ENCODE measurements at regions not wholly inside any gene's neighbourhood (a gene's known extent, or its start where the extent isn't known, plus 50 kb on each side); places are given as distances from the start of the nearest gene placed in this dataset.

DNA sequence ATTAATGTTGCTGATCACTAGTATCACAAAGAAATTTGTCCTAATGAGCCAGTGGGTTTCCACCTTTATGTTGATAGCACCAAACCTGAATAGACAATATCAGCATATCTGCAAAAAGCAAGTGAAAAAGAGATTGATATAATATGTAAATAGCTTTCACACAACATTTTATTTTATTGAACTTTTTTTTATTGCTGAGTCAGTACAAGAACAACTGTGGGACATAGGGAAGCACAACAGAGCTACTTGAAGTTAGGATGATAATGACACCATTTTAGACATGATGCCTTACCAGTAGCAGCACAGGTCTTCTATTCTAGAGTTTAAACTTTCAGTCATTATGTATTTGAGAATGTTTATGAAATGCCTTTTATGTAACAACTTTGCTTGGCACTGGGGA lies 554.1 kb upstream of the SETBP1 start:
- Histone ChIP-seq H3K27me3 (no peaks in the 10 kb centered on the region), H3K27ac (no peak overlapping the region), H3K4me1 (no peaks in the 10 kb centered on the region), H3K36me3 (no peaks in the 10 kb centered on the region), H3K9me3 (no peaks in the 10 kb centered on the region), H3K4me3 (no peak overlapping the region)
- intact Hi-C loops (cut with DNase I): no loop called here
- DNase-seq: no peak
- no peak for TF ChIP-seq CTCF (IDR thresholded peaks at IDR 0.05)
- no peak for ATAC-seq

GRCh38 chr18:44128365-44128764 lies 552.3 kb upstream of the SETBP1 start:
- H3K4me3 ChIP-seq: no peak overlapping the region

DNA sequence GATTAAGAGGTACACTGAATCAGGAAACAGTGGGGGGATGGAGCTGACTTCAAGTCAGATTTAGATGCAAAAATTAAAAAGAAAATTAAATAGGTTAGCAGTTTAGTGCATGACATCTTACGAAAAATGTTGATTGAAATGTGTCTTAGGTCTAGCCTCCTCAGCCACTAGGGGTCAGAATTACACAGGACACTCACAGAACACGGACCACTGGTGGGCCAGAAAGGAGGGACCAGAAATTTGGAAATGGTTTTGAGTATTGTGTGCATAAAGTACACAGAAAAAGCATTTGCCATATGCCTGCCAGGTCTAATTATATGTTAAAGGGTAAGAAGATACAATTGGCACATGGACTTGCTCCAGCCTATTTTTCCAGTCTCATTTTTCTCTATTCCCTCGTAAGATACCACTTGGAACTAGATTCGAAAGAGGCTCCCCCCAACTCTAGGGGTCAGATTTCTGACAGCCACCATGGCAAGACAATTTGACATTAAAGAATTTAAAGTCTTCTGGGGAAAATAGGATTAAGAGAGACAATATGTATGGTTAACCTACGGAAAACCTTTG lies 550.2 kb upstream of the SETBP1 start:
- no peak overlapping the region for H3K27ac ChIP-seq
- peak; percentile 70 for TF ChIP-seq CTCF (IDR thresholded peaks at IDR 0.05)
- intact Hi-C loops (cut with DNase I): no loop called here
- no peaks in the 10 kb centered on the region for H3K36me3 ChIP-seq
- H3K4me1 ChIP-seq: no peaks in the 10 kb centered on the region
- no peaks in the 10 kb centered on the region for H3K27me3 ChIP-seq
- DNase-seq (no peak), ATAC-seq (peak; percentile 63)
- no peaks in the 10 kb centered on the region for H3K9me3 ChIP-seq
- no peak overlapping the region for H3K4me3 ChIP-seq

More at GRCh38 chr18:44128365-44128764, 552.3 kb upstream of the SETBP1 start:
- Histone ChIP-seq H3K27me3 (no peaks in the 10 kb centered on the region), H3K4me1 (no peaks in the 10 kb centered on the region), H3K9me3 (no peaks in the 10 kb centered on the region), H3K27ac (no peak overlapping the region), H3K36me3 (no peaks in the 10 kb centered on the region)
- intact Hi-C loops (cut with DNase I): no loop called here
- no peak for TF ChIP-seq CTCF (IDR thresholded peaks at IDR 0.05)
- ATAC-seq (no peak), DNase-seq (no peak)

DNA sequence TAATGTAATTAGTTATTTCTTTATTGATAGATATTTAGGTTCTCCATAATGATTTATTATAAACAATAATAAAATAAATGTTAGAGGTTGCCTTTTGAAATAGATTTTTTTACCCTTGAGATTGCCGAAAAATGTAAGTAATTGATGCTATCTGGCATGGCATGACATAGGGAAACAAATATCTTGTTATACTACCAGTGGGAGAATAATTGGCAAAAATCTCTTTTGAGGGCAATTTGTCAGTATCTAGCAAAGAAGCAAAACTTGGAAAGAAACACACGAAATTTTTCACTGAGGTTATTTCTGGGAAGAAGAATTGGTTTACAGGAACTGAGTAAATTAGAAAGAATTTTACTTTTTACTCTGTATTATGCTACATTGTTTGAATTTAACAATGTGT lies 547.2 kb upstream of the SETBP1 start:
- no peak for TF ChIP-seq CTCF (IDR thresholded peaks at IDR 0.05)
- H3K27ac ChIP-seq: no peak overlapping the region
- no peaks in the 10 kb centered on the region for H3K4me1 ChIP-seq
- no peak overlapping the region for H3K4me3 ChIP-seq
- DNase-seq: no peak
- H3K9me3 ChIP-seq: no peaks in the 10 kb centered on the region
- H3K36me3 ChIP-seq: no peaks in the 10 kb centered on the region
- intact Hi-C loops (cut with DNase I): no loop called here
- ATAC-seq: no peak
- H3K27me3 ChIP-seq: no peaks in the 10 kb centered on the region

- Histone ChIP-seq H3K27me3 (no peaks in the 10 kb centered on the region), H3K27ac (no peak overlapping the region), H3K9me3 (no peaks in the 10 kb centered on the region), H3K4me1 (no peaks in the 10 kb centered on the region), H3K4me3 (no peak overlapping the region), H3K36me3 (no peaks in the 10 kb centered on the region)
- intact Hi-C loops (cut with DNase I): no loop called here
- TF ChIP-seq CTCF (IDR thresholded peaks at IDR 0.05): no peak
- ATAC-seq: no peak
- no peak for DNase-seq
Observed at GRCh38 chr18:44134447-44134846, 546.2 kb upstream of the SETBP1 start.

- DNase-seq (no peak), ATAC-seq (no peak)
- no peaks in the 10 kb centered on the region for H3K36me3 ChIP-seq
- intact Hi-C loops (cut with DNase I): no loop called here
- H3K4me3 ChIP-seq: no peak overlapping the region
- no peak overlapping the region for H3K27ac ChIP-seq
- H3K4me1 ChIP-seq: no peaks in the 10 kb centered on the region
- no peaks in the 10 kb centered on the region for H3K9me3 ChIP-seq
- TF ChIP-seq CTCF (IDR thresholded peaks at IDR 0.05): no peak
- H3K27me3 ChIP-seq: no peaks in the 10 kb centered on the region
Observed at GRCh38 chr18:44135741-44136140, 544.9 kb upstream of the SETBP1 start.

All from upper lobe of right lung (tissue), 1 donor.